Heart left ventricle (tissue), 13 donors: ENCODE measurements at regions not wholly inside any gene's neighbourhood (a gene's known extent, or its start where the extent isn't known, plus 50 kb on each side); places are given as distances from the start of the nearest gene placed in this dataset.

Experiments used
- POLR2A ChIP-seq, 2 donors: fragments of 450-650 bp; IDR thresholded peaks; one replicate each; pipeline ENCODE4 v1.6.1; 2017; ENCODE audit warnings: antibody characterized with exemption in 2 of 2, mild to moderate bottlenecking in 2 of 2, moderate library complexity in 2 of 2
- TF ChIP-seq, protein P1 (sequence below), 12 donors: fragments of 200-600 bp; sonication (generic) in 4 of 12; IDR thresholded peaks; one replicate each; pipeline versions ENCODE4 v1.5.0 to v1.8.0; 2018 to 2022; ENCODE audit warnings: antibody characterized with exemption in 12 of 12, mild to moderate bottlenecking in 5 of 12
- donor health status: ischemic (EF 13 %, LVEDD 7.1; RV severe dilation, severe dysfunction).
- donor health status: DM: no; HTN: yes; CAD: no.
- donor health status: DM: no; HTN: no; CAD: no.
- donor health status: ischemic (EF 25% LVEDD 6.9; RV normal size, moderate dysfunction).
- donor health status: ischemic (EF 25% LVEDD 5.7; RV mildly dilated, moderate dysfunction).
- donor health status: ischemic (EF 35%, LVEDD 5.7; RV mildly dilated, moderate dysfunction).
- donor health status: nonischemic (EF 11% LVEDD 7.7; RV severe dilation, severe dysfunction).
- donor health status: DM: yes; HTN: yes; CAD: no.
- donor health status: PGD.
- donor health status: ischemic (EF 29% LVEDD 5.4; RV normal size, mild dysfunction).
- donor health status: nonischemic (EF 23%, LVEDD 6.1; RV moderate dilation, normal function).

DNA sequence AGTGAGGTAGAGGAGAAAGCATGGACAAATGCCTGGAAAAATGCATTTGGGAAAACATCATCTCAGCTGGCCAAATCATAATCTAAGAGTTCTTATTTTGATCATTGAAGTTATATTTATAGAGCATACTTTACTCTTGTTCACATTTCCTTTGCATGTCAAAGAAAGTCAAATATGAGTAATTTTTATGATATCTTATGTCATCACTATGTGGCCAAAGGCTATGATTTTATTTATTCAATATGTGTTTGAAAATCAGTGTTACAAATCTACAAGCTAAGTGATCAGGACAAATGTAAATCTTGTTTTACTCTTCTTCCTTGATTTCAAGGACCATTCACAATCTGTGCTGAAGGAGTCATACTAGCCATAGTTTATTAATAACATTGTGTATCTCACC lies 237.2 kb upstream of the DPH6 start:
- TF ChIP-seq, protein P1, sequence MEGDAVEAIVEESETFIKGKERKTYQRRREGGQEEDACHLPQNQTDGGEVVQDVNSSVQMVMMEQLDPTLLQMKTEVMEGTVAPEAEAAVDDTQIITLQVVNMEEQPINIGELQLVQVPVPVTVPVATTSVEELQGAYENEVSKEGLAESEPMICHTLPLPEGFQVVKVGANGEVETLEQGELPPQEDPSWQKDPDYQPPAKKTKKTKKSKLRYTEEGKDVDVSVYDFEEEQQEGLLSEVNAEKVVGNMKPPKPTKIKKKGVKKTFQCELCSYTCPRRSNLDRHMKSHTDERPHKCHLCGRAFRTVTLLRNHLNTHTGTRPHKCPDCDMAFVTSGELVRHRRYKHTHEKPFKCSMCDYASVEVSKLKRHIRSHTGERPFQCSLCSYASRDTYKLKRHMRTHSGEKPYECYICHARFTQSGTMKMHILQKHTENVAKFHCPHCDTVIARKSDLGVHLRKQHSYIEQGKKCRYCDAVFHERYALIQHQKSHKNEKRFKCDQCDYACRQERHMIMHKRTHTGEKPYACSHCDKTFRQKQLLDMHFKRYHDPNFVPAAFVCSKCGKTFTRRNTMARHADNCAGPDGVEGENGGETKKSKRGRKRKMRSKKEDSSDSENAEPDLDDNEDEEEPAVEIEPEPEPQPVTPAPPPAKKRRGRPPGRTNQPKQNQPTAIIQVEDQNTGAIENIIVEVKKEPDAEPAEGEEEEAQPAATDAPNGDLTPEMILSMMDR (IDR thresholded peaks at IDR 0.05) = no peak
- TF ChIP-seq POLR2A (IDR thresholded peaks at IDR 0.05) = no peak
